HG02763 (cell line): ENCODE measurements at regions not wholly inside any gene's neighbourhood (a gene's known extent, or its start where the extent isn't known, plus 50 kb on each side); places are given as distances from the start of the nearest gene placed in this dataset.
"Not testable (repeated sequence)": the region's sequence is repeated elsewhere in the genome, so short reads cannot be mapped to it uniquely, and the experiment has no call there.

Source experiments
- ATAC-seq: cut with Tn5 transposase; IDR thresholded peaks from one replicate; pipeline ENCODE4 v1.9.1; 2021; ENCODE audit warnings: mild to moderate bottlenecking, moderate library complexity; ENCODE audit not compliant: unreplicated experiment

DNA sequence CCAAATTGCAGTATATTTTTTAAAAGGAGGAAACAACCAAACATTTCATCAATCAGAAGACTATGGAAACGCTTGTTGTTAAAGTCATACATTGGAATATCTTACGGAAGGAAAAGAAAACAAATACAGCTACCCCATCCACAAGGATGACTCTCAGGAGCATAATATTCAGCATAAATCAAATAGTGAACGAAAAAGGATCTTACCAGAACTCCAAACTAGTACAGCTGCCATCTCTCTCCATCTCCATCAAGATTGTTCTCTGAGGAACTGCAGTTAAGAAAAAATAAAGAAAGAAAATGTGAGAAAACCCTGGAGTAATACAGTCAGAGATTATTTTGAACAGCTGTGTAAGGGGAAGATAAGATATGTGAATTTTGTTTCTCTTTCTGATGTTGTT, 299.8 kb upstream of the CNTN5 start:
- ATAC-seq: no peak

- ATAC-seq: no peak
Observed at GRCh38 chr11:98725471-98725870, 295.3 kb upstream of the CNTN5 start.

- ATAC-seq: no peak
Observed at GRCh38 chr11:98728421-98728820, 292.3 kb upstream of the CNTN5 start.

GRCh38 chr11:98729118-98729517, 291.6 kb upstream of the CNTN5 start:
- no peak for ATAC-seq

GRCh38 chr11:98732947-98733346, 287.8 kb upstream of the CNTN5 start:
- no peak for ATAC-seq

DNA sequence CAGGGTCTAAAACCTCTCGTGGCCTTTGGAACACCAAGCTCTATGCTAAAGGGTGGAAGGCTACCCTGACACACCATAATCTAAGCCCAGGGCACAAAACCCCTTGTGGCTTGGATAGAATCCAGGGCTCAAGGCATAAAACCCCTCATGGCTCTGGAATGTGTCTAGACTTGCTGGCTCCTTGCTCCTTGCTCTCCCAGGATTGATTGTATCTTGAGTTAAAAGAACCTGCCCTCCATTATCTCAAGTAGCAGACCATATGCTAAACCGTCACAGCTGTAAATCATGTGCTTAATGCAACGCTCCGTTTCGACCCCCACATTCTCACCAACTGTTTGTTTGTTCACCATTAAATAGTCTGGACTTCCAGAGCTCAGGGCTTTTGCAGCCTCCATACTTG, 287.4 kb upstream of the CNTN5 start:
- ATAC-seq: not testable (repeated sequence)

- ATAC-seq: no peak
Observed at GRCh38 chr11:98734686-98735085, 286.1 kb upstream of the CNTN5 start.

DNA sequence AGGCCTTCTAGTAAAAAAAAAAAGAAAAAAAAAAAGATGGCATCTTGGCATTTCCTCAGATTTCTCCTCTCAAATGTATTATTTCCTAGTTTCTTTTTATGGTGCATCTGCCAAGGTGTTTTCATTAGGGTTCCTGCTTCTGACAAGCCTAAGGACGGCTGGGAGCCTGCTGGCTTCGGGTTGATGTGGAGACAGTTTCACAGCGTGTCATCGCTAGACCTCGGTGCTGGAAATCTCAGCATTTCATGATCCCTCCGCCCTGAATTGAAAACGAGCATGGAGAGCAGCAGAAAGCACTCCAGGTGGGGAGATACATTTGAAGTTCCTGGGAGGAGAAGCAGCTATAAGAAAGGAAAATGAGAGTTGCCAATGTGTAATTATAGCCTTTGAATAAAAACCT, 283.9 kb upstream of the CNTN5 start:
- ATAC-seq: no peak

DNA sequence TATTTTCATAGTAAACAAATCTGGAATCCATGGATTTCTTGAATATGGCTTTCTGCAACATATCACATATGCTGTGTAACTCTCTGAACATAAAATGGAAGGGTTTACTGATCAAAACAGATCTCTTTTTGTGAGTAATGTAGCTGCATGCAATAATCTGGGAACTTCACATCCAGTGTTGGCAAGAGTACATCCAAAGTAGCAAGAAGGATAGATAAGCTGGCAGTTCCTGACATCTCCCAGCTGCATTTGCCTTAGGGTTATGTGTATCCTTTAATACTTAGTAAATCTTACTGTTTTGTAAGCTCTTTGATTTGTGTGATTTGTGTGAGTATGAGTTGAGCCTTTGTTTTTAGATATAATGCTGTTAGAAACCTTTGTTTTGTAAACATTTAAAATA, 280.4 kb upstream of the CNTN5 start:
- no peak for ATAC-seq

DNA sequence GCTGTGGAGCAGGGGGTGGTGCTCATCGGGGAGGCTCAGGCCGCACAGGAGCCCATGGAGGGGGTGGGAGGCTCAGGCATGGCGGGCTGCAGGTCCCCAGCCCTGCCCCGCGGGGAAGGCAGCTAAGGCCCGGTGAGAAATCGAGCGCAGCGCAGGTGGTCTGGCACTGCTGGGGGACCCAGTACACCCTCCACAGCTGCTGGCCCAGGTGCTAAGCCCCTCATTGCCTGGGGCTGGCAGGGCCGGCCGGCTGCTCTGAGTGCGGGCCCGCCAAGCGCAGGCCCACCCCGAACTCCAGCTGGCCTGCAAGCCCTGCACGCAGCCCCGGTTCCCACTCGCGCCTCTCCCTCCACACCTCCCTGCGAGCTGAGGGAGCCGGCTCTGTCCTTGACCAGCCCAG, 257.3 kb upstream of the CNTN5 start:
- not testable (repeated sequence) for ATAC-seq

- no peak for ATAC-seq
Observed at GRCh38 chr11:98766903-98767302, 253.8 kb upstream of the CNTN5 start.

- not testable (repeated sequence) for ATAC-seq
Observed at GRCh38 chr11:98770046-98770445, 250.7 kb upstream of the CNTN5 start.

DNA sequence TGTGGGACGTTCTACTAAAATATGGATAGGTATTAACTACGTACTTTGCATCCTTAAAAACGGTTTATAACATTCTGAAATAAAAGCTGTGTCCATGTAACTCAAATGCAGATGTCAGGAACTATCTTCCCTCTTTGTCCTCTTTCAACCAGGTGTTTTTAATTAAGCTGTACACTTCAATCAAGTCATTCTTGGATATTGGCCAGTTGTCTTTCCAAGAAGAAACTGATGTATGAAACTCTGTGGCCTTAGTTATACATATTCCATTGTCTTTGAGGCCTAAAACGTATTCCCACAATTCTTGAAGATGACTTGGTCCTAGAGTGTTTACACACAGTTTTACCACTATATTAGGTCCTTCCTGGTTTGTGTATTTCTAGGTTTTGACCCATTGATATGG, 249.0 kb upstream of the CNTN5 start:
- no peak for ATAC-seq

GRCh38 chr11:98772893-98773292, 247.9 kb upstream of the CNTN5 start:
- no peak for ATAC-seq

DNA sequence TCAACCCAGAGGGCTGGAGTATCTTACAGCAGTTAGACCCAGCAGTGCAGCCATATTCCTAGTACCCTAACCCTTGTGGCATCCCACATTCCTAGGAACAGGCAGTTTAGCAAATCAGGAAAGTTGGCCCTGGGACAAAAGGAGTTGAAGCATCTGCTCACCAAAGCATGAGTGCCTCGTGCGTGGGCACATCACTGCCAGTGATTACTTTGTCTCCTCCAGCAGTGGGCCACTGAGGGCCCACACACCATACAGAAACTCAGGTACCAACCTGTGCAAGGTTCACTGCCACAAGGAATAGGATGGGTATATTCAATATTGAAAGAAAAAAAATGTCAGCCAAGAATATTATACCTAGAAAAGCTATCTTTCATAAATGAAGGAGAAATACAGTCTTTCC, 227.5 kb upstream of the CNTN5 start:
- no peak for ATAC-seq

DNA sequence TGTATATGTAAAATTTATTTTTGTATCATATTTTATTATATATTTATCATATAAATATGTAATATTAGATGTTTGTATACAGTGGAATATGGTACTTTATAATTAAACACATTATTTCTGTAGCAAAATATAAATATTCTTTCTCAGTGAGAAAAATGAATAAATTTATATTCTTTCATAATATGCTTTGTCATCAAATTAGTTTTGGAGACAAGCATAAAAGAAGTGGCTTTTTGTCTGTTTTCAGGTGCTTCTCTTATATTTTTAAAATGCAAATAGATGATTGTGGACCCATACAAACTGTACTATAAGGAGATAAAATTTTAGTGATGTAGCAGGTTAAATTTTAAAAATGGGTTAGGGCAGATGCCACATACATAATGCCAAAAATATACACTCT, 222.4 kb upstream of the CNTN5 start:
- ATAC-seq: no peak

GRCh38 chr11:98800696-98801095, 220.1 kb upstream of the CNTN5 start:
- no peak for ATAC-seq

GRCh38 chr11:98828986-98829708, 191.6 kb upstream of the CNTN5 start:
- no peak for ATAC-seq

DNA sequence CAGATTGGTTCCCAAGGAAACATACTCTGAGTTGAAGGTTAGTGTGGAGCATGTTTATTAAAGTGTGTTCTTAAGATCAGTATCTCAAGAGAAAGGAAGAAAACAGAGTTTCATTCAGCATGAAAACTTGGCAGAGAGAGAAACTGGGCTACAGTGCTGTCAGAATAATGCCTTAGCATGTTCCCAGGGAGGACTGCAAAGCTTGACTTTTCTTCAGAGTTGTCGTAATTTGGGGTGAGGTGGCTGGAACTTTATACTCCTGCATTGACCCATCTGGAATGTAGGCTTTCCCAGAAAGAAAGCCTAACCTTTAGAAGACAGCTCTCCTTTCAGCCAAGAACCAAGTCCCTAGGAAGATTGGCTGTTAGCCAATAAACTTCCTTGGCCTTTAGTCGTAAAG, 190.8 kb upstream of the CNTN5 start:
- no peak for ATAC-seq

DNA sequence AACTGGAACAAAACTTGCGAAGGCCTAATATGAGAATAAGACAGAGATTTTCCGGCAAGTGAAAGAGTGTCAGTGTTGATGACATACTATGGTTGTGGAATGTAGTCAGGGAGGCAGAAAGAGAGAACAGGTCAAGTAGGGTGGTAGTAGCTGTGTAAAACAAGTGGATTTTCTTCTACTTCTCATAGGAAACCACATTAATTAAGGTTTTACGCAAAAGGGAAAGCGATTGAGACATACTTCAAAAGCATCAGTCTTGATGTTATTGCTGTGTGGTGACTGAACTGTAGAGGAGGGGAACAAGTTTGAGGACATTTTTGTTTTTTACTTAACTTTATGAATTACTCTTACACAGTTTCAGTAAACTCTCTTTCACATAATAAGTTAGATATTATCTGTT, 186.0 kb upstream of the CNTN5 start:
- no peak for ATAC-seq

DNA sequence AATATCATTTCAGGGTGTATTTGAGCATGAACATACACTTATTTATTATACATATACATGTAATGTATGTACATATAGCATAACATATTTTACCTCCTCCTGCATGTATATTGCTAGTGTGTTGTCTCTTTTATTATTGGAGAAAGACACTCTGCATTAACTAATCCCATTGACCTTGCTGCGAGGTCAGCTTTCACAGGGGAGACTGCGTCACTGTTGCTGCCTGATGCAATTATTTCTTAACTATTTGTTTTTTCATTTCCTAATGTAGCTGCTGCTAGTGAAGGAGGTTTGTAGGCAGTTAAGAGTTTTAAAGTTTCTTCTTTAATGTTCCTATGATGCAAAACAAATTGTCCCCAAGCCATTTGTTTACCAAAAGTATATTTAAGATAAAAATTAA, 185.4 kb upstream of the CNTN5 start:
- no peak for ATAC-seq

DNA sequence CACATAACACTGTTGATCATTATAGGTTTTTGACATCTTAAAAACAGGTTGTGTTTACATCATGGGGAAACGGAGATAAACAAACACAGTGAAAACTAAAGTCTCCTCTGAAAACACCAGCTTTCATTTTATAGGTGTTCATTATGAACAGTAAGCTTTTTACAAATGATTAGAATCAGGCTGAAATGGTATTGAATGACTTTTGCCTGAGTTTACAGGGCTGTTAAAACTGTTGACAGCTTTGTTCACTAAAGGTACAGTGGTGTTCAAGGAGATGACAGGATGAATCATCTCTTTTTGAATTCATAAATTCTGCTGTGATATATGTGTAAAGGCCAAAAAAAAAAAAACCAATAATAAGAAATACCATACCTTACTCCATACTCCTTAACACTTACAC, 184.6 kb upstream of the CNTN5 start:
- no peak for ATAC-seq

GRCh38 chr11:98842187-98842586, 178.6 kb upstream of the CNTN5 start:
- ATAC-seq: no peak
